ENCODE measurements at regions not wholly inside any gene's neighbourhood (a gene's known extent, or its start where the extent isn't known, plus 50 kb on each side); places are given as distances from the start of the nearest gene placed in this dataset.

DNA sequence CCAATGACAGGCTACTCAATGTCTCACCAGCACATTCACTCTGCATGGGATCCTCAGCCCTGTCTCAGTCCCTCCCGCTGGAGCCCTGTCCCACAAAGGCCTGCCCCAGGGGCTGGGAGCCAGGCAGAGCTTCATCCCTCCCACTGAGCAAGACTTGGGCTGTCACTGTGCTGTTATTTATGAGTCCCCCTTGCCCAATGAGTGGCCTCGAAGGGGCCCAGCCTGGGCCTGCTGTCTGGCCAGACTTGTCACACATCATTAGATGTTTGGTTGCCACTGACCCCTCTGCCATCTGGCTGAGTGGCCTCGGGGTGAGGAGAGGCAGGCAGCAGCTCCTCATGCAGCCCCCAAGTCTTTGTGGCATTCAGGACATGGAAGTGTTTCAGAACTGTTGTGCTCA, 330.6 kb upstream of the SKOR2 start:
- TF ChIP-seq, protein P1, sequence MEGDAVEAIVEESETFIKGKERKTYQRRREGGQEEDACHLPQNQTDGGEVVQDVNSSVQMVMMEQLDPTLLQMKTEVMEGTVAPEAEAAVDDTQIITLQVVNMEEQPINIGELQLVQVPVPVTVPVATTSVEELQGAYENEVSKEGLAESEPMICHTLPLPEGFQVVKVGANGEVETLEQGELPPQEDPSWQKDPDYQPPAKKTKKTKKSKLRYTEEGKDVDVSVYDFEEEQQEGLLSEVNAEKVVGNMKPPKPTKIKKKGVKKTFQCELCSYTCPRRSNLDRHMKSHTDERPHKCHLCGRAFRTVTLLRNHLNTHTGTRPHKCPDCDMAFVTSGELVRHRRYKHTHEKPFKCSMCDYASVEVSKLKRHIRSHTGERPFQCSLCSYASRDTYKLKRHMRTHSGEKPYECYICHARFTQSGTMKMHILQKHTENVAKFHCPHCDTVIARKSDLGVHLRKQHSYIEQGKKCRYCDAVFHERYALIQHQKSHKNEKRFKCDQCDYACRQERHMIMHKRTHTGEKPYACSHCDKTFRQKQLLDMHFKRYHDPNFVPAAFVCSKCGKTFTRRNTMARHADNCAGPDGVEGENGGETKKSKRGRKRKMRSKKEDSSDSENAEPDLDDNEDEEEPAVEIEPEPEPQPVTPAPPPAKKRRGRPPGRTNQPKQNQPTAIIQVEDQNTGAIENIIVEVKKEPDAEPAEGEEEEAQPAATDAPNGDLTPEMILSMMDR (IDR thresholded peaks at IDR 0.05; ENCODE audit: control insufficient read depth, extremely low read depth, insufficient read depth), result no peak
- no peak overlapping the region for H3K4me3 ChIP-seq (ENCODE audit: low read depth, low read length)
- DNase-seq (ENCODE audit: low read depth), result no peak

DNA sequence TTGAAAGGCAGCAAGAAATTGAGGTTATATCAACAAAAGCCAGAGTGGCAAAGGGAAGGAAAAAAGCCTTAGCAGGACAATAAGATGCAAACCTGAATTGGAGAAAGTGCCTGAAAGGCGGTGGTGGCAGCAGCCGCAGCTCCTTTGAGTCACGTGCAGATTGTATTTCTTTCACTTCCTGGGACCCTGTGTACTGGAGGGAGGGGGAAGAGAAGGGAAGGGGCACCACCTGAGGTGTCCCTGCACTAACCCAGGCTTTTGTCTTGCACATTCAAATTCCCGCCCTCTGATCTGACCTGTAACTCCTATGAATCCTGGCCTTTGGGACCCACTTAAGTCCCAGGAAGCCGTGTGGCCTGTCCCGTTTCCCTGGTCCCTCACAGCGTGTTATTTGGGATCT, 326.1 kb upstream of the SKOR2 start:
- DNase-seq (ENCODE audit: low read depth), result no peak
- TF ChIP-seq, protein P1 (IDR thresholded peaks at IDR 0.05; ENCODE audit: control insufficient read depth, extremely low read depth, insufficient read depth), result no peak
- H3K4me3 ChIP-seq (ENCODE audit: low read depth, low read length), result no peak overlapping the region

- DNase-seq (ENCODE audit: low read depth), result no peak
- no peak overlapping the region for H3K4me3 ChIP-seq (ENCODE audit: low read depth, low read length)
- TF ChIP-seq, protein P1 (IDR thresholded peaks at IDR 0.05; ENCODE audit: control insufficient read depth, extremely low read depth, insufficient read depth), result no peak
These were observed 323.5 kb upstream of the SKOR2 start for GRCh38 chr18:47574966-47575365.

DNA sequence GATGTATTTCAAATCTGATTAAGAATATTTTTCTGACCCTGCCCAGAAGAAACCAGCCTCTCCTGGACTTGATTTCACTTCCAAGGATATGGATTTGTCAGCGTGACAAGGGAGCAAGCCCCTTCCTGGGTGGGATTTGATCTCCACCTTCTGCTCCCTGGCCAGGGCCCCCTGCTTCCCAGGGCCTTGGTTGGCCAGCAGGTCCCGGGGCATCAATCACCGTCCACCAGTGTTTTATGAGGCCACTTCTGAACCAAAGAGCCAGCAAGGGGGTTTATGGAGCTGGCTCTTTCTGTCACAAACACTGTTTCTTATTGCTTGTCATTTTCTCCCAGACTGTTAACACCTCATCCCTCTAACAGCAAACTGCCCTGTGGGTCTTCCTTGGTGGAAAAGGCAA, 320.5 kb upstream of the SKOR2 start:
- H3K4me3 ChIP-seq (ENCODE audit: low read depth, low read length), result no peak overlapping the region
- DNase-seq (ENCODE audit: low read depth), result no peak
- TF ChIP-seq, protein P1 (IDR thresholded peaks at IDR 0.05; ENCODE audit: control insufficient read depth, extremely low read depth, insufficient read depth), result no peak

- no peak for DNase-seq (ENCODE audit: low read depth)
- TF ChIP-seq, protein P1 (IDR thresholded peaks at IDR 0.05; ENCODE audit: control insufficient read depth, extremely low read depth, insufficient read depth), result no peak
- no peak overlapping the region for H3K4me3 ChIP-seq (ENCODE audit: low read depth, low read length)
These were observed 315.3 kb upstream of the SKOR2 start for GRCh38 chr18:47566809-47567208.

- TF ChIP-seq, protein P1 (IDR thresholded peaks at IDR 0.05; ENCODE audit: control insufficient read depth, extremely low read depth, insufficient read depth), result no peak
- DNase-seq (ENCODE audit: low read depth), result no peak
- H3K4me3 ChIP-seq (ENCODE audit: low read depth, low read length), result no peak overlapping the region
These were observed 309.6 kb upstream of the SKOR2 start for GRCh38 chr18:47560723-47561715.

All from LNCaP clone FGC (cell line).